A549 (cell line): ENCODE measurements at regions not wholly inside any gene's neighbourhood (a gene's known extent, or its start where the extent isn't known, plus 50 kb on each side); places are given as distances from the start of the nearest gene placed in this dataset.

Experiments used
- ATAC-seq, 2 experiments: fragments of 200-7000 bp in 1 of 2; fragments of >200 bp in 1 of 2; cut with Nextera tagmentation in 1 of 2; cut with Tn5 transposase in 1 of 2; 3 replicates each; pipeline versions ENCODE4 v1.8.0 to v1.9.1; 2018 to 2020; ENCODE audit warnings: mild to moderate bottlenecking in 1 of 2, moderate library complexity in 1 of 2
- CTCF ChIA-PET: fragments of 300-600 bp; sonication (Branson Sonifier 250); formaldehyde crosslinking; extraction: SDS; loops from one replicate; lab custom pipeline; 2021; ENCODE audit warnings: antibody characterized with exemption, inconsistent platforms; lab: Yijun Ruan, JAX
- POLR2A ChIA-PET: fragments of 350-600 bp; formaldehyde crosslinking; extraction: SDS; loops from one replicate; lab custom pipeline; 2021; ENCODE audit warnings: antibody characterized with exemption, inconsistent platforms; lab: Yijun Ruan, JAX
- DNase-seq, 2 experiments: peaks; one replicate each; pipeline versions ENCODE4 v3.0.0 to v3.0.0-alpha.2; 2011 to 2016; ENCODE audit warnings: low read depth in 1 of 2, low spot score in 1 of 2
- FAIRE-seq: peaks from 2 replicates; lab custom pipeline; 2011; peaks lifted over from hg19 to GRCh38; lab: Jason Lieb, UNC
- H3K27ac ChIP-seq, 2 experiments: fragments of >200 bp; sonication (Bioruptor Twin); formaldehyde crosslinking; 3 replicates each; pipeline ENCODE4 v1.5.1; 2016 to 2017
- H3K4me1 ChIP-seq: fragments of >200 bp; sonication (Bioruptor Twin); formaldehyde crosslinking; 3 replicates; pipeline ENCODE4 v1.6.1; 2016
- H3K4me2 ChIP-seq: fragments of >200 bp; sonication (Bioruptor Twin); formaldehyde crosslinking; 3 replicates; pipeline ENCODE4 v1.6.1; 2016
- H3K4me3 ChIP-seq: fragments of >200 bp; sonication (Bioruptor Twin); formaldehyde crosslinking; 3 replicates; pipeline ENCODE4 v1.5.1; 2016
- H3K9me3 ChIP-seq: fragments of >200 bp; sonication (Bioruptor Twin); formaldehyde crosslinking; 3 replicates; pipeline ENCODE4 v1.6.1; 2016
- CBX2 ChIP-seq: fragments of 200-600 bp; sonication (generic); IDR thresholded peaks from 2 replicates; pipeline ENCODE4 v1.6.1; 2016; ENCODE audit warnings: low read depth, mild to moderate bottlenecking, borderline replicate concordance
- CBX8 ChIP-seq: fragments of 200-600 bp; sonication (generic); IDR thresholded peaks from 2 replicates; pipeline ENCODE4 v1.6.1; 2016
- CHD2 ChIP-seq: fragments of 150-350 bp; IDR thresholded peaks from 2 replicates; pipeline ENCODE4 v1.6.1; 2014; ENCODE audit warnings: low read length; ENCODE audit not compliant: partially characterized antibody
- CHD4 ChIP-seq: fragments of 200-600 bp; sonication (generic); IDR thresholded peaks from 2 replicates; pipeline ENCODE4 v1.6.1; 2016; ENCODE audit warnings: antibody characterized with exemption, mild to moderate bottlenecking, borderline replicate concordance
- EHF ChIP-seq: fragments of 250-450 bp; sonication (Bioruptor Pico); IDR thresholded peaks from 2 replicates; pipeline ENCODE4 v1.5.0; 2020; ENCODE audit warnings: mild to moderate bottlenecking
- EP300 ChIP-seq, 2 experiments: fragments of >200 bp; sonication (Bioruptor Twin); formaldehyde crosslinking; IDR thresholded peaks; 2 replicates in 1 of 2; 3 replicates in 1 of 2; pipeline ENCODE4 v1.6.1; 2016 to 2017
- ESRRA ChIP-seq: fragments of 150-350 bp; IDR thresholded peaks from 2 replicates; pipeline ENCODE4 v1.6.1; 2014; ENCODE audit warnings: mild to moderate bottlenecking, low read length, borderline replicate concordance
- FOSL2 ChIP-seq, 2 experiments: fragments of 450-650 bp in 1 of 2; fragments of >200 bp in 1 of 2; sonication (Bioruptor Twin) in 1 of 2; formaldehyde crosslinking; IDR thresholded peaks; 2 replicates each; pipeline versions ENCODE4 v1.5.0 to v1.6.1; 2016 to 2020; ENCODE audit warnings: mild to moderate bottlenecking in 1 of 2, moderate library complexity in 1 of 2
- HES2 ChIP-seq: fragments of >200 bp; sonication (Bioruptor Twin); formaldehyde crosslinking; IDR thresholded peaks from 2 replicates; pipeline ENCODE4 v1.6.1; 2016
- HEYL ChIP-seq: fragments of 250-450 bp; sonication (Bioruptor Pico); IDR thresholded peaks from 2 replicates; pipeline ENCODE4 v1.8.0; 2021; ENCODE audit warnings: mild to moderate bottlenecking, moderate library complexity
- HOXA7 ChIP-seq: fragments of 250-450 bp; sonication (Bioruptor Pico); IDR thresholded peaks from 2 replicates; pipeline ENCODE4 v1.5.0; 2020; ENCODE audit warnings: mild to moderate bottlenecking, moderate library complexity
- JUNB ChIP-seq: fragments of >200 bp; sonication (Bioruptor Twin); formaldehyde crosslinking; IDR thresholded peaks from 2 replicates; pipeline ENCODE4 v1.6.1; 2016
- KDM5A ChIP-seq: fragments of 200-600 bp; sonication (generic); IDR thresholded peaks from 2 replicates; pipeline ENCODE4 v1.6.1; 2016; ENCODE audit warnings: antibody characterized with exemption, mild to moderate bottlenecking
- NFE2L2 ChIP-seq: fragments of 150-350 bp; conservative IDR thresholded peaks from 2 replicates; pipeline ENCODE4 v1.6.1; 2014; ENCODE audit warnings: low read length
- NPAS2 ChIP-seq: fragments of 250-450 bp; sonication (Bioruptor Pico); IDR thresholded peaks from 2 replicates; pipeline ENCODE4 v1.8.0; 2022; ENCODE audit warnings: mild to moderate bottlenecking, moderate library complexity, borderline replicate concordance
- PHF8 ChIP-seq: fragments of 200-600 bp; sonication (generic); IDR thresholded peaks from 2 replicates; pipeline ENCODE4 v1.6.1; 2016; ENCODE audit warnings: low read depth, mild to moderate bottlenecking, antibody characterized with exemption, moderate library complexity, borderline replicate concordance
- POLR2A ChIP-seq: IDR thresholded peaks from 2 replicates; pipeline ENCODE4 v1.6.1; 2012; ENCODE audit warnings: mild to moderate bottlenecking, low read length
- POLR2AphosphoS2 ChIP-seq: conservative IDR thresholded peaks from 2 replicates; pipeline ENCODE4 v1.6.1; 2012; ENCODE audit warnings: low read length, improper control_type of control experiment, inconsistent platforms
- RAD21 ChIP-seq, 2 experiments: fragments of >200 bp in 1 of 2; sonication (Bioruptor Twin) in 1 of 2; formaldehyde crosslinking in 1 of 2; IDR thresholded peaks in 1 of 2; conservative IDR thresholded peaks in 1 of 2; 2 replicates in 1 of 2; 3 replicates in 1 of 2; pipeline ENCODE4 v1.6.1; 2012 to 2018; ENCODE audit warnings: inconsistent platforms in 1 of 2
- RCOR1 ChIP-seq: fragments of 150-350 bp; IDR thresholded peaks from 2 replicates; pipeline ENCODE4 v1.6.1; 2014; ENCODE audit warnings: antibody characterized with exemption, low read length, low read depth
- REST ChIP-seq: fragments of 200-600 bp; sonication (generic); IDR thresholded peaks from 2 replicates; pipeline ENCODE4 v1.6.1; 2016; ENCODE audit warnings: antibody characterized with exemption, mild to moderate bottlenecking, moderate library complexity
- TP53 ChIP-seq: fragments of 250-450 bp; sonication (Bioruptor Pico); IDR thresholded peaks from 2 replicates; pipeline ENCODE4 v1.5.0; 2021; ENCODE audit warnings: mild to moderate bottlenecking, moderate library complexity
- ZFP36 ChIP-seq: fragments of 450-650 bp; IDR thresholded peaks from 2 replicates; pipeline ENCODE4 v1.6.1; 2014; ENCODE audit warnings: borderline replicate concordance; ENCODE audit not compliant: partially characterized antibody
- TF ChIP-seq, protein P1 (sequence below): IDR thresholded peaks from 2 replicates; pipeline ENCODE4 v1.6.1; 2012; ENCODE audit warnings: low read depth, borderline replicate concordance

DNA sequence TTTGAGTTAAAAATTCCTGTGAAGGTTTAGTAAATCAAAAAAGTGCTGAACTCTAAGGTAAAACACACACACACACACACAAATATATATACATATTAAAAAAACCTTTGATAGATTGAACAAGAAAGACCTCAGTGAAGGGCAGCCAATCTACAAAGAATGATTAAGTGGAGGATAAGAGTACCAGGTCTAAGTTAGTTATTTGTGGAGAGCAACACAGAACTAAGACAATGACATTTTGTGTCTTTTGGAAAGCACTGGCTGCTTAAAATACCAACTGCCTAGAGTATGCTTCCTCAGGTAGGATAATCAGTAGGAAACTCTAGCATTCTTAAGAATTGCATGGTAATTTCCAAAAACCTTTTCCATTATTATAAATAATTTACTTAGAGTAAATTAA, 481.4 kb upstream of the SYT4 start:
- FAIRE-seq (no peak), DNase-seq (no peak), ATAC-seq (no peak)
- Histone ChIP-seq H3K4me1 (no peaks in the 10 kb centered on the region), H3K27ac (no peak overlapping the region), H3K4me3 (no peak overlapping the region), H3K4me2 (no peak overlapping the region), H3K9me3 (no peaks in the 10 kb centered on the region)
- ChIA-PET CTCF (no interaction called here), POLR2A (no interaction called here)
- TF ChIP-seq HOXA7 (CRISPR knock-in tag) = no peak
- no peak for TF ChIP-seq REST
- TF ChIP-seq POLR2AphosphoS2 = no peak
- no peak for TF ChIP-seq KDM5A
- no peak for TF ChIP-seq RAD21 (conservative IDR thresholded peaks at IDR 0.05 in 1 of 2, IDR thresholded peaks at IDR 0.05 in 1 of 2)
- TF ChIP-seq PHF8 = no peak
- TF ChIP-seq RCOR1 = no peak
- no peak for TF ChIP-seq CHD2
- no peak for TF ChIP-seq HEYL (CRISPR knock-in tag)
- TF ChIP-seq EHF (CRISPR knock-in tag) = no peak
- TF ChIP-seq CBX8 = no peak
- TF ChIP-seq NPAS2 (CRISPR knock-in tag) = no peak

DNA sequence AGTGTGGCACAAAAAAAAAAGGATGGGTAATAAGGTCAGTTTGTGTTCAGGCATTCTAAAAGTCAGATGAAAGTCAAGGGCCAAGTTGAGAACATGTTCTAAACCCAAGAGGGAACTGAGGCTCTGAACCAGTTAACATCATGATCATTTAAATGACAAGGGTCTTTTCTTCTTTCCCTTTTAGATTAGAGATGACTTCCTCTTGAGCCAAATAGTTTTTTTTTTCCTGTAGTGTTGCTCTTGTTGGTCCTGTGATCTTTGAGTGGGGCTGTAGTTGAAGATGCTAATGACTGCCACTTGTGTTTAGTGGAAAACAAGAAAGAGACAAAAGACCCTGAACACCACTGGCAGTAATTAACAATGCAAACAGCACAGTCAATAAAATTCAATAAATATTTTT, 482.7 kb upstream of the SYT4 start:
- Histone ChIP-seq H3K27ac (no peak overlapping the region), H3K9me3 (no peaks in the 10 kb centered on the region), H3K4me1 (no peaks in the 10 kb centered on the region), H3K4me3 (no peak overlapping the region), H3K4me2 (no peak overlapping the region)
- CTCF ChIA-PET = no interaction called here
- ATAC-seq = no peak
- FAIRE-seq = no peak
- POLR2A ChIA-PET = no interaction called here
- no peak for DNase-seq
- no peak for TF ChIP-seq JUNB
- TF ChIP-seq CBX2 = no peak
- TF ChIP-seq, protein P1, sequence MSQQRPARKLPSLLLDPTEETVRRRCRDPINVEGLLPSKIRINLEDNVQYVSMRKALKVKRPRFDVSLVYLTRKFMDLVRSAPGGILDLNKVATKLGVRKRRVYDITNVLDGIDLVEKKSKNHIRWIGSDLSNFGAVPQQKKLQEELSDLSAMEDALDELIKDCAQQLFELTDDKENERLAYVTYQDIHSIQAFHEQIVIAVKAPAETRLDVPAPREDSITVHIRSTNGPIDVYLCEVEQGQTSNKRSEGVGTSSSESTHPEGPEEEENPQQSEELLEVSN = no peak
- TF ChIP-seq POLR2A = no peak
- TF ChIP-seq CHD4 = no peak
- TF ChIP-seq NFE2L2 = no peak
- no peak for TF ChIP-seq EHF (CRISPR knock-in tag)
- no peak for TF ChIP-seq PHF8
- TF ChIP-seq FOSL2 (IDR thresholded peaks at IDR 0.05) = no peak
- TF ChIP-seq FOSL2 (CRISPR knock-in tag; IDR thresholded peaks at IDR 0.05) = no peak
- TF ChIP-seq TP53 (CRISPR knock-in tag) = no peak
- no peak for TF ChIP-seq HEYL (CRISPR knock-in tag)
- no peak for TF ChIP-seq POLR2AphosphoS2
- TF ChIP-seq ESRRA = no peak
- no peak for TF ChIP-seq ZFP36
- TF ChIP-seq EP300 (IDR thresholded peaks at IDR 0.05) = no peak
- no peak for TF ChIP-seq NPAS2 (CRISPR knock-in tag)
- no peak for TF ChIP-seq REST
- no peak for TF ChIP-seq HES2
